HFFc6 (cell line): ENCODE measurements at regions not wholly inside any gene's neighbourhood (a gene's known extent, or its start where the extent isn't known, plus 50 kb on each side); places are given as distances from the start of the nearest gene placed in this dataset.

Source experiments
- DNase-seq: peaks from one replicate; pipeline ENCODE4 v3.0.0-alpha.2; 2018
- H3K27ac Mint-ChIP-seq: 2 replicates; pipeline ENCODE4 v1.8.0; 2020; ENCODE audit warnings: mild to moderate bottlenecking, mixed read lengths
- H3K27me3 Mint-ChIP-seq: 2 replicates; pipeline ENCODE4 v1.8.0; 2021; ENCODE audit warnings: mild to moderate bottlenecking, moderate library complexity, mixed read lengths; ENCODE audit not compliant: insufficient read depth
- H3K36me3 Mint-ChIP-seq: 2 replicates; pipeline ENCODE4 v1.8.0; 2021; ENCODE audit warnings: low read depth, mixed read lengths
- H3K4me1 Mint-ChIP-seq: 2 replicates; pipeline ENCODE4 v1.8.0; 2020; ENCODE audit warnings: low read depth, mixed read lengths
- H3K4me3 Mint-ChIP-seq: 2 replicates; pipeline ENCODE4 v1.8.0; 2020; ENCODE audit warnings: mild to moderate bottlenecking, moderate library complexity, mixed read lengths
- H3K9me3 Mint-ChIP-seq: 2 replicates; pipeline ENCODE4 v1.8.0; 2020; ENCODE audit warnings: mild to moderate bottlenecking, mixed read lengths
- CTCF ChIP-seq: fragments of 200-600 bp; sonication (generic); IDR thresholded peaks from 2 replicates; pipeline ENCODE4 v1.5.0; 2021; ENCODE audit warnings: antibody characterized with exemption, mild to moderate bottlenecking

DNA sequence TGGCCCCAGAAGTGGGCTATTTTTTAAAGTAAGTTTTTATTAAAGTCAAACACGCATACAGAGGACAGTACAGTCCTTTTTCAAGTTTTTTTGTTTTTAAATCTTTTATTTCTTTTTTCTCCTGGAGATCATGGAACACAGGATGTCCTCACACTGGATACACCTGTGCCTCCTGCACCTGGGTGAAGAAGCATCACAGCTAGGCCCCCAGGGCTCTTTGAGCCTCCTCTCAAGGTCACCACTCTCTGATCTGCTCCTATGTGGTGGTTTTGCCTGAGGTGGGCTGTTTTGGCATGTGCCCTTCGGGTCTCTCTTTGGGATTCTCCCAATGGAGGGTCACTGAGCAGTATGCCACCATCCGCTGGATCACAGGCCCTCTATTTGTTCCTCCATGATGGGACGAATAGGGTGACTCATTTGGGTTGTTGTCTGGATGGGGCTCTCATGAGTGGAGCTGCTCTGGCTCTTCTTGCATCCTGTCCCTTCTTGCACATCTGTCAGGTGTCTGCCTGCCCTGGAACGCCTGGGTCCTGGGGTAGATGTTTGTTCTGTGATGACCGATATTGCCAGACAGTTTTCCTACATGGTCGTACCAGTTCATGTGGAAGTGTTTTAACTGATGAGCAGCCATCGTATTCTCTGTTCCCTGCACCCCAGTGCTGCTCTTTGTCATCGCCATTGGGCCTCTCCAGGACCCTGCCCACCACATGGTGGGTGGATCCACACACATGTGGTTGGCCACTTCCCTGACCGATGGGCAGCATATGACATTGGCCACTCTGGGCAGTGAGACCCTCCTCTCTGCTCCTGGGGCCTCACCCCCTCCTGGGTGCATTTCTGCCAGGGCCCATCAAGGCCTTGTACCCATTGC lies 55.2 kb upstream of the MED9 start:
- H3K36me3 Mint-ChIP-seq, result peaks cover 6% of the 10 kb centered on the region; the same call in 1 of the 2 replicates
- H3K4me1 Mint-ChIP-seq, result peaks cover 20% of the 10 kb centered on the region
- H3K4me3 Mint-ChIP-seq, result no peak overlapping the region
- DNase-seq, result no peak
- no peak overlapping the region for H3K27ac Mint-ChIP-seq
- no peak for TF ChIP-seq CTCF
- H3K9me3 Mint-ChIP-seq, result no peaks in the 10 kb centered on the region
- peaks cover 19% of the 10 kb centered on the region for H3K27me3 Mint-ChIP-seq

- DNase-seq, result no peak
- TF ChIP-seq CTCF, result no peak
- peaks cover 26% of the 10 kb centered on the region for H3K27me3 Mint-ChIP-seq
- no peak overlapping the region for H3K4me3 Mint-ChIP-seq
- H3K27ac Mint-ChIP-seq, result no peak overlapping the region
- no peaks in the 10 kb centered on the region for H3K9me3 Mint-ChIP-seq
- peaks cover 14% of the 10 kb centered on the region for H3K4me1 Mint-ChIP-seq
- H3K36me3 Mint-ChIP-seq, result peaks cover 6% of the 10 kb centered on the region; the same call in 1 of the 2 replicates
Measured at GRCh38 chr17:17422217-17422610, 54.6 kb upstream of the MED9 start.

GRCh38 chr17:17422641-17423040 lies 54.2 kb upstream of the MED9 start:
- Mint-ChIP-seq H3K4me3 (no peak overlapping the region), H3K9me3 (no peaks in the 10 kb centered on the region), H3K27ac (no peak overlapping the region), H3K4me1 (peaks cover 14% of the 10 kb centered on the region), H3K36me3 (peaks cover 6% of the 10 kb centered on the region; the same call in 1 of the 2 replicates), H3K27me3 (peaks cover 29% of the 10 kb centered on the region)
- no peak for DNase-seq
- TF ChIP-seq CTCF, result no peak

DNA sequence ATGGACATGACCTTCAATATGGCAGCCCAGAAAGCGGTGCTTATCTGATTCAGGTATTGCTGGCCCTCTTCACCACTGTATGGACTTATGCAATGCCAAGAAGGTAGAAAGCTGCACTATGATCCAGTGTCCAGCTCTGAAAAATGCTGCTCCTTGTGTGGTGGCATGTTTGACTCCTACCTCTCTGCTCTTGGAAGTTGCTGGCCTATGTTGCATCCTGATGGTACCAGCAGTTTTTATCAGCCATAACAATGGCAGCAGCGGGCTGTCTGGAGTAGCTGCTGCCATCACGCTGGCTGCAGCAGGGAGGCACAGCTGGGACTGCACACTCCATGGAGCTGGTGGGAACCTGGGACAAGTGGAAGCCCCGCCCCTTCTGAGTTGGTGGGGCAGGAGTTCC lies 53.1 kb upstream of the MED9 start:
- peaks cover 37% of the 10 kb centered on the region for H3K27me3 Mint-ChIP-seq
- peaks cover 6% of the 10 kb centered on the region; the same call in 1 of the 2 replicates for H3K36me3 Mint-ChIP-seq
- no peak overlapping the region for H3K27ac Mint-ChIP-seq
- no peak for DNase-seq
- no peak for TF ChIP-seq CTCF
- H3K4me3 Mint-ChIP-seq, result no peak overlapping the region
- H3K4me1 Mint-ChIP-seq, result peaks cover 10% of the 10 kb centered on the region
- H3K9me3 Mint-ChIP-seq, result no peaks in the 10 kb centered on the region

DNA sequence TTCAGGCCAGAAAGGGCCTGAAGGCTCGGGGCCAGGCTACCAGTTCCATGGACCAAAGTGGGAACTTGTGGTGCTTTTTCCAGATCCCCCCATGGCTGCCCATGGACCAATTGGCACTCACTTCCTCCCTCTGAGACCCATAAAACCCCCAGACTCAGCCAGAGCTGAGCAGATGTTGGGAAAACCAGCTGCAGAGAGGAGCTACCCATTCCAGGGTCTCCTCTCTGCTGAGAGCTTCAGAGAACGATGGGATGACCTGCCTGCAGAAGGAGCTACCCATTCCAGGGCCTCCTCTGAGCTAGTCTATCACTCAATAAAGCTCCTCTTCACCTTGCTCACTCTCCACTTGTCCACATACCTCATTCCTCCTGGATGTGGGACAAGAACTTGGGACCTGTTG lies 52.2 kb upstream of the MED9 start:
- peaks cover 9% of the 10 kb centered on the region for H3K4me1 Mint-ChIP-seq
- H3K27me3 Mint-ChIP-seq, result peaks cover 43% of the 10 kb centered on the region
- H3K36me3 Mint-ChIP-seq, result peaks cover 8% of the 10 kb centered on the region
- no peaks in the 10 kb centered on the region for H3K9me3 Mint-ChIP-seq
- no peak overlapping the region for H3K4me3 Mint-ChIP-seq
- TF ChIP-seq CTCF, result no peak
- H3K27ac Mint-ChIP-seq, result no peak overlapping the region
- DNase-seq, result no peak
